GM23338 (cell line): ENCODE measurements at regions not wholly inside any gene's neighbourhood (a gene's known extent, or its start where the extent isn't known, plus 50 kb on each side); places are given as distances from the start of the nearest gene placed in this dataset.
"Not testable (repeated sequence)": the region's sequence is repeated elsewhere in the genome, so short reads cannot be mapped to it uniquely, and the experiment has no call there.

ENCODE experiments used
- ATAC-seq: fragments of 200-7000 bp; cut with Tn5 transposase; 3 replicates; pipeline ENCODE4 v1.9.1; 2020
- DNase-seq: peaks from one replicate; pipeline ENCODE4 v3.0.0-alpha.2; 2015; ENCODE audit warnings: low spot score
- H2AFZ ChIP-seq: fragments of 200-600 bp; sonication (generic); 2 replicates; pipeline ENCODE4 v1.8.0; 2016; ENCODE audit warnings: antibody characterized with exemption, mild to moderate bottlenecking, moderate library complexity
- H3F3A ChIP-seq: fragments of 200-600 bp; sonication (generic); replicated peaks from 2 replicates; pipeline ENCODE4 v1.8.0; 2017; ENCODE audit warnings: antibody characterized with exemption, mixed run types, low read depth
- H3K27ac ChIP-seq: fragments of 200-600 bp; sonication (generic); 2 replicates; pipeline ENCODE4 v1.6.1; 2016; ENCODE audit warnings: low read depth
- H3K27me3 ChIP-seq: fragments of 200-600 bp; sonication (generic); 2 replicates; pipeline ENCODE4 v1.8.0; 2016; ENCODE audit warnings: mild to moderate bottlenecking, mixed run types, moderate library complexity; ENCODE audit not compliant: insufficient read depth
- H3K36me3 ChIP-seq: fragments of 200-600 bp; sonication (generic); 2 replicates; pipeline ENCODE4 v1.8.0; 2016; ENCODE audit warnings: mild to moderate bottlenecking; ENCODE audit not compliant: insufficient read depth
- H3K4me1 ChIP-seq: fragments of 200-600 bp; sonication (generic); 2 replicates; pipeline ENCODE4 v1.8.0; 2016; ENCODE audit warnings: mild to moderate bottlenecking, moderate library complexity; ENCODE audit not compliant: insufficient read depth
- H3K4me2 ChIP-seq: fragments of 200-600 bp; sonication (generic); 2 replicates; pipeline ENCODE4 v1.7.1; 2017; ENCODE audit warnings: mixed run types
- H3K4me3 ChIP-seq: fragments of 200-600 bp; sonication (generic); 2 replicates; pipeline ENCODE4 v1.6.1; 2016; ENCODE audit warnings: mixed run types
- H3K79me2 ChIP-seq: fragments of 200-600 bp; sonication (generic); replicated peaks from 2 replicates; pipeline ENCODE4 v1.8.0; 2017; ENCODE audit warnings: mild to moderate bottlenecking; ENCODE audit not compliant: insufficient read depth
- H3K9me2 ChIP-seq: fragments of 200-600 bp; sonication (generic); 2 replicates; pipeline ENCODE4 v1.8.0; 2017; ENCODE audit not compliant: insufficient read depth
- H4K20me1 ChIP-seq: fragments of 200-600 bp; sonication (generic); replicated peaks from 2 replicates; pipeline ENCODE4 v1.8.0; 2017; ENCODE audit warnings: mild to moderate bottlenecking; ENCODE audit not compliant: insufficient read depth
- H3K27ac Mint-ChIP-seq: 2 replicates; pipeline ENCODE4 v1.8.0; 2020; ENCODE audit warnings: inconsistent platforms, mild to moderate bottlenecking, moderate library complexity, mixed read lengths
- H3K27me3 Mint-ChIP-seq: 3 replicates; pipeline ENCODE4 v1.8.0; 2022; ENCODE audit warnings: low read depth, mild to moderate bottlenecking, moderate library complexity, mixed read lengths, inconsistent platforms; ENCODE audit not compliant: insufficient read depth, poor library complexity
- H3K36me3 Mint-ChIP-seq: 3 replicates; pipeline ENCODE4 v1.8.0; 2021; ENCODE audit warnings: low read depth, mild to moderate bottlenecking, inconsistent platforms, moderate library complexity, mixed read lengths
- H3K4me1 Mint-ChIP-seq: 3 replicates; pipeline ENCODE4 v1.8.0; 2020; ENCODE audit warnings: mild to moderate bottlenecking, inconsistent platforms, mixed read lengths
- H3K4me3 Mint-ChIP-seq: 3 replicates; pipeline ENCODE4 v1.8.0; 2021; ENCODE audit warnings: moderate library complexity, mild to moderate bottlenecking, inconsistent platforms, mixed read lengths
- H3K9me3 Mint-ChIP-seq: 3 replicates; pipeline ENCODE4 v1.8.0; 2020; ENCODE audit warnings: moderate library complexity, mild to moderate bottlenecking, inconsistent platforms, mixed read lengths
- CREB1 ChIP-seq: fragments of 250-450 bp; sonication (Bioruptor Pico); IDR thresholded peaks from 2 replicates; pipeline ENCODE4 v1.5.0; 2020; ENCODE audit warnings: low read depth, mild to moderate bottlenecking, moderate library complexity
- EZH2 ChIP-seq: fragments of 200-600 bp; sonication (generic); IDR thresholded peaks from one replicate; pipeline ENCODE4 v1.8.0; 2017; ENCODE audit warnings: antibody characterized with exemption, mild to moderate bottlenecking, low read depth; ENCODE audit not compliant: unreplicated experiment
- JUNB ChIP-seq: IDR thresholded peaks from one replicate; pipeline ENCODE4 v1.6.1; 2016; ENCODE audit warnings: antibody characterized with exemption; ENCODE audit not compliant: unreplicated experiment
- NANOG ChIP-seq: IDR thresholded peaks from 2 replicates; pipeline ENCODE4 v1.6.1; 2016; ENCODE audit warnings: antibody characterized with exemption, borderline replicate concordance
- POLR2AphosphoS5 ChIP-seq: IDR thresholded peaks from 2 replicates; pipeline ENCODE4 v1.6.1; 2016; ENCODE audit warnings: antibody characterized with exemption, low read depth
- STAT1 ChIP-seq: IDR thresholded peaks from one replicate; pipeline ENCODE4 v1.6.1; 2016; ENCODE audit warnings: antibody characterized with exemption; ENCODE audit not compliant: unreplicated experiment
- TF ChIP-seq, protein P1 (sequence below): IDR thresholded peaks from one replicate; pipeline ENCODE4 v1.6.1; 2018; ENCODE audit warnings: antibody characterized with exemption; ENCODE audit not compliant: unreplicated experiment
- TF ChIP-seq, protein P2 (sequence below), 2 experiments: fragments of 200-600 bp in 1 of 2; sonication (generic) in 1 of 2; conservative IDR thresholded peaks; 2 replicates each; pipeline versions ENCODE4 v1.5.1 to v1.6.1; 2016 to 2017; ENCODE audit warnings: antibody characterized with exemption in 2 of 2, low read depth in 2 of 2, mild to moderate bottlenecking in 2 of 2, moderate library complexity in 1 of 2
- TF ChIP-seq, protein P3 (sequence below): IDR thresholded peaks from 2 replicates; pipeline ENCODE4 v1.6.1; 2016; ENCODE audit warnings: antibody characterized with exemption

- TF ChIP-seq, protein P1, sequence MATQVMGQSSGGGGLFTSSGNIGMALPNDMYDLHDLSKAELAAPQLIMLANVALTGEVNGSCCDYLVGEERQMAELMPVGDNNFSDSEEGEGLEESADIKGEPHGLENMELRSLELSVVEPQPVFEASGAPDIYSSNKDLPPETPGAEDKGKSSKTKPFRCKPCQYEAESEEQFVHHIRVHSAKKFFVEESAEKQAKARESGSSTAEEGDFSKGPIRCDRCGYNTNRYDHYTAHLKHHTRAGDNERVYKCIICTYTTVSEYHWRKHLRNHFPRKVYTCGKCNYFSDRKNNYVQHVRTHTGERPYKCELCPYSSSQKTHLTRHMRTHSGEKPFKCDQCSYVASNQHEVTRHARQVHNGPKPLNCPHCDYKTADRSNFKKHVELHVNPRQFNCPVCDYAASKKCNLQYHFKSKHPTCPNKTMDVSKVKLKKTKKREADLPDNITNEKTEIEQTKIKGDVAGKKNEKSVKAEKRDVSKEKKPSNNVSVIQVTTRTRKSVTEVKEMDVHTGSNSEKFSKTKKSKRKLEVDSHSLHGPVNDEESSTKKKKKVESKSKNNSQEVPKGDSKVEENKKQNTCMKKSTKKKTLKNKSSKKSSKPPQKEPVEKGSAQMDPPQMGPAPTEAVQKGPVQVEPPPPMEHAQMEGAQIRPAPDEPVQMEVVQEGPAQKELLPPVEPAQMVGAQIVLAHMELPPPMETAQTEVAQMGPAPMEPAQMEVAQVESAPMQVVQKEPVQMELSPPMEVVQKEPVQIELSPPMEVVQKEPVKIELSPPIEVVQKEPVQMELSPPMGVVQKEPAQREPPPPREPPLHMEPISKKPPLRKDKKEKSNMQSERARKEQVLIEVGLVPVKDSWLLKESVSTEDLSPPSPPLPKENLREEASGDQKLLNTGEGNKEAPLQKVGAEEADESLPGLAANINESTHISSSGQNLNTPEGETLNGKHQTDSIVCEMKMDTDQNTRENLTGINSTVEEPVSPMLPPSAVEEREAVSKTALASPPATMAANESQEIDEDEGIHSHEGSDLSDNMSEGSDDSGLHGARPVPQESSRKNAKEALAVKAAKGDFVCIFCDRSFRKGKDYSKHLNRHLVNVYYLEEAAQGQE = no peak
- TF ChIP-seq EZH2 (no peak), NANOG (no peak), POLR2AphosphoS5 (no peak), JUNB (no peak), CREB1 (no peak), STAT1 (no peak)
- TF ChIP-seq, protein P2, sequence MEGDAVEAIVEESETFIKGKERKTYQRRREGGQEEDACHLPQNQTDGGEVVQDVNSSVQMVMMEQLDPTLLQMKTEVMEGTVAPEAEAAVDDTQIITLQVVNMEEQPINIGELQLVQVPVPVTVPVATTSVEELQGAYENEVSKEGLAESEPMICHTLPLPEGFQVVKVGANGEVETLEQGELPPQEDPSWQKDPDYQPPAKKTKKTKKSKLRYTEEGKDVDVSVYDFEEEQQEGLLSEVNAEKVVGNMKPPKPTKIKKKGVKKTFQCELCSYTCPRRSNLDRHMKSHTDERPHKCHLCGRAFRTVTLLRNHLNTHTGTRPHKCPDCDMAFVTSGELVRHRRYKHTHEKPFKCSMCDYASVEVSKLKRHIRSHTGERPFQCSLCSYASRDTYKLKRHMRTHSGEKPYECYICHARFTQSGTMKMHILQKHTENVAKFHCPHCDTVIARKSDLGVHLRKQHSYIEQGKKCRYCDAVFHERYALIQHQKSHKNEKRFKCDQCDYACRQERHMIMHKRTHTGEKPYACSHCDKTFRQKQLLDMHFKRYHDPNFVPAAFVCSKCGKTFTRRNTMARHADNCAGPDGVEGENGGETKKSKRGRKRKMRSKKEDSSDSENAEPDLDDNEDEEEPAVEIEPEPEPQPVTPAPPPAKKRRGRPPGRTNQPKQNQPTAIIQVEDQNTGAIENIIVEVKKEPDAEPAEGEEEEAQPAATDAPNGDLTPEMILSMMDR (conservative IDR thresholded peaks at IDR 0.05; ENCODE audit: low read depth in 2 of 2) = no peak
- TF ChIP-seq, protein P3, sequence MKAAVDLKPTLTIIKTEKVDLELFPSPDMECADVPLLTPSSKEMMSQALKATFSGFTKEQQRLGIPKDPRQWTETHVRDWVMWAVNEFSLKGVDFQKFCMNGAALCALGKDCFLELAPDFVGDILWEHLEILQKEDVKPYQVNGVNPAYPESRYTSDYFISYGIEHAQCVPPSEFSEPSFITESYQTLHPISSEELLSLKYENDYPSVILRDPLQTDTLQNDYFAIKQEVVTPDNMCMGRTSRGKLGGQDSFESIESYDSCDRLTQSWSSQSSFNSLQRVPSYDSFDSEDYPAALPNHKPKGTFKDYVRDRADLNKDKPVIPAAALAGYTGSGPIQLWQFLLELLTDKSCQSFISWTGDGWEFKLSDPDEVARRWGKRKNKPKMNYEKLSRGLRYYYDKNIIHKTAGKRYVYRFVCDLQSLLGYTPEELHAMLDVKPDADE = no peak
Observed at GRCh38 chr13:23966691-23967615, 69.7 kb upstream of the C1QTNF9B start (continued).

- H2AFZ ChIP-seq, H3K27ac Mint-ChIP-seq, H3K9me2 ChIP-seq, H3K4me1 Mint-ChIP-seq, H3K79me2 ChIP-seq, H3K36me3 ChIP-seq, H3K4me3 ChIP-seq, DNase-seq, H3K27ac ChIP-seq, H3F3A ChIP-seq, H3K36me3 Mint-ChIP-seq, H4K20me1 ChIP-seq, H3K27me3 ChIP-seq, H3K4me3 Mint-ChIP-seq, H3K27me3 Mint-ChIP-seq, ATAC-seq, H3K4me1 ChIP-seq, H3K9me3 Mint-ChIP-seq, H3K4me2 ChIP-seq: not testable (repeated sequence)
Observed at GRCh38 chr13:23967792-23968191, 70.5 kb upstream of the C1QTNF9B start.
